Islet precursor cell (in vitro differentiated cells): ENCODE measurements at regions not wholly inside any gene's neighbourhood (a gene's known extent, or its start where the extent isn't known, plus 50 kb on each side); places are given as distances from the start of the nearest gene placed in this dataset.

Experiments used
- DNase-seq: peaks from one replicate; pipeline ENCODE4 v3.0.0-alpha.2; 2018

DNA sequence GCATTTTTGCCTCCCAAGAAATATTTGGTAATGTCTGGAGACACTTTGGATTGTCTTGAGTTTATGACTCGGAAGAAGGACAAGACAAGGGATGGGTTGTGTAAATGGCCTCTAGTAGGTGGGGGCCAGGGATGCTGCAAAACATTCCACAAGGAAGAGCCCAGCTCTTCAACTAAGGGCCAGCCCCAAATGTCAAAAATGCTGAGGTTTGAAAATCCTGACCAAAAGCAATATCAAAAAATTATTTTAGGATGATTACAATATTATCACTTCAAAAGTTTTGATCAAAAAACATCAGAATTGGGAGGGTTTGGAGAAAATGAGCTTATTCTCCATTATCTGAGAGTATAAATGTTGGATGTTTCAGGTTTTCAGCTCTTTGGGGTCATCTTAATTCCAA lies 248.9 kb upstream of the SLC24A2 start:
- DNase-seq: no peak

DNA sequence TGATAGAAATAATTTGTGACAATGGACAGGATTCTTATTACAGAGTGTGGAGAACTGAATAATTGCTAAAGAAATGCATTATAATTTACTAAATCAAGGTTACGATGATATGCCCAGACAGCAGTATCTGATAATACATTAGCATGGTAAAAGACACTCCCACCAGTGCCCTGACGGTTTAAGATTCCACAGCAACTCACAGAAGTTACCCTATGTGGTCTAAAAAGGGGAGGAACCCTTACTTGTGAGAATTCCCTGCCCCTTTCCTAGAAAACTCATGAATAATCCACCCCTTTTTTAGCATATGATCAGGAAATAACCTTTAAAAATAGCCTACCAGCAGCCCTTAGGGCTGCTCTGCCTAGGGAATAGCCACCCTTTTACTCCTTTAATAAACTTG lies 244.7 kb upstream of the SLC24A2 start:
- no peak for DNase-seq

DNA sequence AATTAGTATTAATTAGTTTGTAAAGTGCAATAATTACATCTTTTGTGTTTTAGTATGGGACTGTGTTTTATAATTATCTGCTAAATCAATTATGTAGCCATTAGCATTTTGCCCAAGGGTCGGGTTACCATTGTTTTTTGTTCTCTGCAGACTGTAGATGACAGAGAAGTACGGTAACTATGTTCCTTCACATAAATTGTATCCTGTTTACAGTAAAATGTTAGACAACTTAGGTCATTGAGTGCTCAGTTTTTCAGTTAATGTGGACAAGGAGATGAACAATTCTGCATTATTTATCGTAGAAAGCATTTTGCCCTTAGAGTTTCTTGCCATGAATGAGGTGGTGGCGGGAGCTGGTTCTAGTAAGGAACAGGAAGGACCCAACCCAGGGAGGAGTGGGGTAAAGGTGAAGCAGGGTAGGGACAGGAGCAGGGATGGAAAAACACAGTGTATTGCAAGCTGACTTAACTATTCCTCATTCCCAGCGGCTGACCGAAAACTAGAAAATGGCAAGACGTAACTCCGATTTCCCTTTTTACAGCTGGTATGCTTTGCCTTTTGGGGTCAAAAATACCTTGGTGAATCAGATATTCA lies 243.7 kb upstream of the SLC24A2 start:
- DNase-seq: no peak

DNA sequence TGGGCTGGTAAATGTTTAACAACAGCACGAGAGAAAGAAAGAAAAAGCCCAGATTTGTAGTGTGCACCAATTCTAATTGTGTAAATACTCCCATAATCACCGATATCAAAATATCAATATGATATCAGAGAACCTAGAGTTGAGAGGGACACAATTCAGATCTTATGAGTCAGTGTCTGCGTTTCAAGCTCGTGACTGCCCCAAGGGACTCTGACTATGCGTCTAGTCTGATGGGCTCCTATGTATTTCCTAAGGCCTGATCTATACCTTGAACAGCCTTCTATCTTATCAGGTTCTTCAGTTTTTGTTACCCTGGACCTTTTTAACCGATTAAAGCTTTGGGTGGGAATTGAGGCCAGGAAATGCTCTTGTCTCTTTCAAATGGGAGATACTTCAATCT lies 243.0 kb upstream of the SLC24A2 start:
- DNase-seq: peak; percentile 67

DNA sequence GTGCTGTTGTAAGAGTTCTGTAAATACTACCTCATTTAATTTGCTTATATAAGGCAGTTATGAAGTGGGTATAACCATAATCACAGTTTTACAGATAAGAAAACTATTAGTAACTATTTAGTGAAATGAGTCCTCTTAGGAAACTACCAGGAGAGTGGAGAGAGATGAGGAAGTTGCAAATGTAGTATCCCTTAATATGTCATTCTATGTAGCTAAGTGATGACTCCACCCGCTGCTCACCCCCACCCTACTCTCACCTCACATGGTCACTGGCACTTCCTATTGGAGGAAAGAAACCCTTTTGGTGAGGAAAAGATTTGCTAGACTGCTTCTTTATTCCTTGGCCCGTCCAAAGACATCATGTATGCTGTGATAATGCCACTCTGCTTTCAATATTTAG lies 241.8 kb upstream of the SLC24A2 start:
- DNase-seq: no peak

DNA sequence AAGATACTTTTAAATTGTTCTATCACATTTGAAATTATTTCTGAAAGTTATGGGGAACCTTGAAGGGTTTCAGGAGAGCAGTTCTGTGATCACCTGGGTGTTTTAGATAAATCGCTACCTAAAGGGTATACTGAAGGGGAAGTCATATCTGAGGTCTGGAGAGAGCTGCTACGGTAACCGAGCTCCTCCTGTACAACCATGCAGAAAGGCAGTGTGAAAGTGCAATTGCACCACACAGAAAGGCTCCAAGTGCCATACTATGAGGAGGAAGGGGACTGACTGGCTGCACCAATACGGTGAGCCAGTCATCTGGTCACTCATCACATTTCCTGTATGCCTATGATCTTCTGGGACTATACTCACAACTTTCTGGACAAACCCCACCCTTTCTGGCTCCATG lies 241.4 kb upstream of the SLC24A2 start:
- DNase-seq: no peak

DNA sequence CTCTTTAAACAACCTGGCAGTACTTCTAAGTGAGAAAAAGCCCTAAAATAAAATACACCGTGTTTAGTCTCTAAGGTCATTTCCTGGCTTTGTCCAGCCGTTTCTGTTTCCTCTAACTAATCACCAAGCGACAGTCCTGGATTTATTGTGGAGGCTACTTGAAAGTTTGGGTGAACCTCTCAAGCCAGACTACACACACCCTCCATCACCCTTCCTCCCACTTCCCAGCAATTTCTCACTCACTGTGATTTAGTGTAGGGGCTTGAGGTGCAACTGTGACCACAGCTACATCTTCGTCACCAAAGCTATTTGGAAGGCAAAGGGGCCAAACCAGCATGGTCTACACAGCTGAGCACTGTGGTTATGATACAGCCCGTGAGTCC lies 240.0 kb upstream of the SLC24A2 start:
- no peak for DNase-seq

DNA sequence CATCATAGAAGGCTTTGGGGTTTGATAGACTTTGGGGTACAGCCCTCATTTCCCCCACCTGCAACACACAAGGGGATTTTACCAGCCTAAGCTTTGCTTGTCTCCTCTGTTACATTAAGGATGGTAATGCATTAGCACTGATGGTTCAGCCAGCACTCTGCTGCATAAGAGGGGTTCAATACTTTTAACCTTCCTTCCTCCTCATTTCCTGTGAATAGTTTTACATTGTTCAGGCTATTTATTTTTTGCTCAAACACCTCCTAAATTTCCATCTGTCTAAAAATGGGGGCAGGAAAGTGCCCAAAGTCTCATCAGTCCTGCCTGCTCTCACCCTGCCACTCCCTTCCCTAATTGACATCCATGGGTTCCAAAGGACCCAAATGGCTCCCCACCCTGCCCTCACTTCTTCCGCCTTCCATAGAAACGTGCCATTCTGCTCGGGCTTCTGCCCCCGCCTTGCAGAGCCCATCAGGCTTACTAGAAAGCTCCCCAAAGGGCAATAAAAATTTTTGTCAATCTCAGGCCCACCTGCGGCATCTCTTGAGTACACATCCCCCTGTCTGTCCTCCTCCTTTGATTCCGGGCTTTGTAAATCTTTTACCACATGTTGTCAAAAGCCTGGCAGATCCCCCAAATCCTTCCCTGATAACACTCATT lies 239.5 kb upstream of the SLC24A2 start:
- no peak for DNase-seq

DNA sequence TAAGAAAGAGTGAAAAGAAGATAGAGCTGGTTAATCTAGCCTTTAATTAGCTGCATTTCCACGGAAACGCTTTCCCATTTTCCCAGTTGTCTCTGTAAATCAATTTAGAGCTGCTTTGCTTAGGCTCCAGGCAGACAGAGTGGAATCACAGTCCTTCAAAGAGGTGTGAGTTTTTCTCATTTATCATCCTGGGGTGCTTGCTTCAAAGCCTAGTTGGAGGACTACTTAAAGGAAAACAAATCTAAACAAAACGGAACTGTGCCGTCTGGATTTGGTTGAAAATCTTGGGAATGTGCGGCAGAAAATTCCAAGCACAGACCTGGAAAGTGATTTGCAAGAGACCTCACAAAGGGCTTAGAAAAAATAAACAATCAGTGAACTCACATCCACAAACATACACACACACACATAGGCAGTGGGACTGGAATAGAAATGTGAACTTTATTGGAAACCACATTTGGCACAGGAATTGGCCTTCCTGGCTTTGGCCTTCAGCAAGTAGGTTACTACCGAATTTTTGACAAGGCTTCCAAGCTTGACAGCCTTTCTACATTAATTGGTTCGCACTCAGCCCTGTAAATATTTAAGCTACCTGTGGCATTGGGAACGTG lies 235.2 kb upstream of the SLC24A2 start:
- DNase-seq: peak; percentile 77

DNA sequence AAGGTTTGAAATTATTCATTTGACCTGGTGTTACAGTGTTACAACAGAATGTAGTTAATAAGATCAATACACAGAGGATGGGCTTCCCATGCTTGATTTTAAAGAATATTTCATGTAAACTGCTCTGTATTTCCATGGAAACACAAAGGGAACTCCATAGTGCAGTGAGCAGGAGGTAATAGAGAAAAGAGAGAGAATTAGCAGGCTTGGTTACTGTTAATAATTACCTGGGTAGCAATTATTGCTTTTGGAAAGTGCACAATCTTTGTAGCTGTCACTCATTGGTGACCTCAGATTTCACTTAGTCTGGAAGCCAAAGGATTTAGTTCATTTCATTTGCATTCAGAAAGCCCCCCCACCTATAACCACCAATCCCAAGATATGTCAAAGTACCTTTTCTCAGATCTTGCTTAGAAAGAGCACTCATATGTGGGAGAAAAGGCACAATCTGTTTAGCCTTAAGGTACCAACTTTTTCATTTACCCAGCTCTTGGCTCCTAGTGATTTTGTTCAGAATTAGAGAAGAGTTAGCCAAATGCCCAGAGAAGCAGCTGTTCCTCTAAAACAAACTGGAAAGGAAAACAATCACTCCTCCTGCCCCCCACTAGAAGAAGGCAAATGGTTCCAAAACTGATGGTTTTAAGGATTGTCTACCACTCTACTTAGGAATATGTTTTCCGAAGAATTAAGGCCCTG lies 234.5 kb upstream of the SLC24A2 start:
- DNase-seq: no peak

DNA sequence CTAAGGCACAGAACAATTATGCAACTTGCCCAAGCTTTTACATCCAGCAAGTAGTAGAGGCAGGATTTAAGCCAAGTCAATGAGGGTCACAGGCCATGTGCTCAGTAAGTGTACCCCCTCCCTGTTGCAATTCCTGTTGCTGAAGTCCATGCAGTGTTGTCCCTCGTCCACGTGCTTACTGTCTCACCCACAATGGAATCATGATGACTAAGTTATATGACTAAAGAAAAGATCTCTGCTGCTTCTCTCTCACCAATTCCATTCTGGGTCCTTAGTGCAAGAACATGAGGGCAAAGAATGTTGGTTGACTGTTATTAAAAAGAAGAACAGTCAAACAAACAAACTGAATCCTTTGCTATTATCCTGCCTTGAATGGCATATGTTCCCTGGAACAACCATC lies 233.6 kb upstream of the SLC24A2 start:
- no peak for DNase-seq

DNA sequence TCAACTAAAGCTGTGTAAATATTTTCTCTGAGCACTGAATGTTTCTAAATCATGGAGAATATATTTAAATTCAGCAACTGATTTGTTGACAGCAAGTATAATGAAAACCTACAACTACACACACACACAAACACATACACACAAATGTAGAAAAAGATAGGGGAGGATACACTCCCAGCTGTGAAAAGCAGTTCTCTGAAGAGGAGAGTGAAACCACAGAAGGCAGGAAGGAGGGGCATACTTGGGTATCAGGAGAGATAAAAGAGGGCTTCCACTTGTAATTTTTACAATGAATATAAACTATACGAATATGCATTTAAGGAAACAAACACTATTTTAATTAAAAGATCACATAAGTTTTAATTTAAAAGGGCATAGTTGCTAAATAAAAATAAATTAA lies 227.8 kb upstream of the SLC24A2 start:
- no peak for DNase-seq

DNA sequence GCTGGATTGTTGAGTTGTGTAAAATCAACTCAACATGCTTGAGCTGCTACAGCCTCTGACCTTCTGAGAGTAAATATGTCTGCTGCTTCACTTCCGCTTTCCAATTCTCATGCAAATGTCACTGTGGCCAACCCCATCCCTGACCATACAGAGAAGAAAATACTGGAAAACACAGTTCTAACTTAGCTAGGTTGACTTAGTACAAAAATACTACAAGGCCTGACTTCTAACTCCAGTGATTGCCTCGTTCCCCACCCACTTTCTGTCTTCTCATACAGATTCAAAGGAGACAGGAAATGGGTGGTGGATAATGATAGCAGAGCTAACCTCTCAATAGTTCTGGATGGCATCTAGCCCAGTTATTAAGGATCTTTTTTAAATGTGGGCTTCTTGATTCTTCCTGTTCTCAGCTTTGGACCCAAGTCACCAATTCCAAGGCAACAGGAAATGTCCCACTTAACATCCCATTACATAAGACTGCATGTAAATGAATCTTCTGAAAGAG lies 226.6 kb upstream of the SLC24A2 start:
- no peak for DNase-seq

DNA sequence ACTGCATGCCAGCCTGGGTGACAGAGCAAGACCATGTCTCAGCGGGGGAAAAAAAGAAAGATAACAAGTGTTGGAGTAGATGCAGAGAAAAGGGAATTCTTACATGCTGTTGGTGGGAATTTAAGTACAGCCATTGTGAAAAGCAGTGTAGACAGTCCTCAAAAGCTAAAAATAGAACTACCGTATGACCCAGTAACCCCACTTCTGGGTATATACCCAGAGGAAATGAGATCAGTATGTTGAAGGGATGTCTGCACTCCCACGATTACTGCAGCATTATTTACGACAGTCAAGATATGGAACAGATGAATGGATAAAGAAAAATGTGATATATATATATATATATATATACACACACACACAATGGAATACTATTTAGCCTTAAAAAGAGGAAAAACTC lies 225.3 kb upstream of the SLC24A2 start:
- DNase-seq: no peak

DNA sequence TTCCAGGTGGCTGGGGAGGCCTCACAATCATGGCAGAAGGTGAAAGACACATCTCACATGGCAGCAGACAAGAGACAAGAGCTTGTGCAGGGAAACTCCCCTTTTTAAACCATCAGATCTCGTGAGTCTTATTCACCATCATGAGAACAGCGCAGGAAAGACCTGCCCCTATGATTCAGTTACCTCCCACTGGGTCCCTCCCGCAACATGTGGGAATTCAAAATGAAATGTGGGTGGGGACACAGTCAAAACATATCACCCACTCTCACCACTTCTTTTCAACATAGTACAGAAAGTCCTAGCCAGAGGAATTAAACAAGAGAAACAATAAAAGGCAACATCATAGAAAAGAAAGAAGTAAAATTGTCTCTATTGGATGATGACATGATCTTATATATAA lies 223.4 kb upstream of the SLC24A2 start:
- no peak for DNase-seq

DNA sequence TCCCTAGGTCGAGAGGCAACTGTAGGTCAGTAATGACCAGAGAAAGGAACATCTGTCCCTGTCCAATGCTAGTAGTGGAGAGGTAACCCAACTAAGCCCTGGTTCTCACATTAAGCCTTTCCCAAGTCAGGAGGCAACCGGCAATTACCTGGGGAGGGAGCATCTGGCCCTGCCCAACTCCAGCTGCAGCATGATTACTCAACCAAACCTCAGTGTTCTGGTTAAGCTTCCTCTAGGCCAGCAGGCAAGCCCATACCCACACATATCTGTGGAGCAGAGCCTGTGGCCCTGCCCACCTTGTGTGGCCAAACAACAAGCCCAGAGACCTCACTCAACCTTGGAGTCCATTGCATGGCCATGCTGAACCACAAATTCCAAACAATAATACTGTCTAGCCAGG lies 220.8 kb upstream of the SLC24A2 start:
- no peak for DNase-seq

DNA sequence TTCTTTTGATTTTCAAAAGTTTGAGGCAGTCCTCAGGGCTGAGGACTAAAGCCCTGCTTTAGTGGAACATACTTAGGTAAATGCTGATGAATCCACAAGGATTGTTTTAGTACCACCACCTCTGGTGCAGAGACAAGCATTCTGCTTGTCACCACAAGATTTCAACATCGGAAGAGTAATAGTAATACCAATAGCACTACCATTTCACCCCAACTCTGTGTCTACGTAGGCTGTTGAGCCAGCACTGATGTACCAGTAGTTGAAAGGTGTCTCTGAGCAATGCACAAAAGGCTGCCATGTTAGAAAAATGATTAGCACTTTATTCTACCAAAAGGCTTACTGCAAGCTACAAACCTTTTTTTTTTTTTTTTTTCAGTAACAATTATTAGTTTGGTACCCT lies 213.2 kb upstream of the SLC24A2 start:
- no peak for DNase-seq

DNA sequence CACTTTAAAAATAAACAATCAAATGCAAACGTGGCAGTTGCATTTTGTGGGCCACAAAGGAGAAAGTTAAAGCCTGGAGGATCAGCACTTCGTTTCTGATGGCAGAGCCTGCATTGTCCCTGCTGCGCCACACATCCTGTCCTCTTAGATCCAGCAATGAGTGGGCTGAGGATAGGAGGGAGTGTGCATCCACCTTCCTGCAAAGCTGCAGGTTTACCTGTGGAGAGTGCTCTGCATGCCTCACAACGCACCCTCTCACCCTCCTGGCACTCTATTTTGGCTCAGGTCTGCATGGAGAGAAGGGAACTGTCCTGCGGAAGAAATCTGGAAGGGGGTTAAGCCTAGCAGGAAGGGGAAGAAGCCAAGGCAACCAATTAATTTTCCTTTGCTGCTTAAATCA lies 212.2 kb upstream of the SLC24A2 start:
- no peak for DNase-seq

DNA sequence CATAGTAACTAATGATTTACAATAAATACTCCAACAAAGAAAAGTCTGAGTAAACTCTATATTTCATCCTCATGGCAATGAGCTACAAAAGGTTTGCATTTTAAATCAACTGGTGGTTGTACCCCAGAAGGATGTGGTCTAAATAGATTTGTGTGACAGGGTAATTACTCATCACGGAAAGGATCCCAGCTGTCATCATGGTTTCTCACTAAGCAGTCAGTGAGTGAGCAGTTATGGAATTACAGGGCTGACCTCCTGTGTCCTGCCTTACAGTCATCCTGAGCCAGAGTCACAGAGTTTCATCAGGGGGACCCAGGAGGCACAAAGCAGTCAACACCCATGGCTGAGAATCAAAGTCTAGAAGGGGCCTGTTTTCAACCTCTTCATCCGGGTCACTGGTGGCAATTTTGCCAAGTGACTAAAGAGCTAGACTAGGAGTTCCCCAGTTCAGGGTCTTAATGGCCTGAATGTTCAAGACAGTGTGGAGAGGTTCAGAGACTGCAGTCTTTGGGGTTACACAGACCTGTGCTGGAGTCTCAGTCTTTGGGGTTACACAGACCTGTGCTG lies 210.7 kb upstream of the SLC24A2 start:
- DNase-seq: no peak

DNA sequence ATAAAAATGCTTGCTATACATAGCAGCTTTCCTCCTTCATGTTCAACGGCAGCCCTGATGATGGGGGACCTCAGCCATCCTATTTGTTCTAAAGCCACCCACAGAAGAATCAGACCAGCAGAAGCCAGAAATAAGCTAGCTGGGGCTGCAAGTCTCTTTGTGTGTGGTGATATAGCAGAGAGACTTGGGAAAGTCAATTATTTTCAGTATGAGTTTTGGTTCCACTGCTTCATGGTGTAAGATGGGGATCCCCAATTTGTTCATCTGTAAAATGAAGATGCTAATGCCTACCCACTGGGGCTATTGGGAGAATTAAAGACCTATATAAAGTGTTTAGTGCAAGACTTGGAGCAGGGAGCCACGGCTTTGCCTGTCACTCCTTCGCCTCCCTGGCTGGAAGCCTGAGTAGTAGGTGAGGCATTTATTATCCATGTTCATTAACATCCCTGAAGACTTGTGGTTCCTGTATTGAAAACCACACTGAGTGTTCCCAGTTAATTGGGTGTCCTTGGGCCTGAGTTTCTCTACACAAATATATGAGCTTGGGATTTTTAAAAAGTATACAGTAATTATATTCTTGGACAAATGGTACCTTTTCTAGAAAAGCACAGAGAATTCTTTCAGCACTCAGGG lies 210.1 kb upstream of the SLC24A2 start:
- no peak for DNase-seq

DNA sequence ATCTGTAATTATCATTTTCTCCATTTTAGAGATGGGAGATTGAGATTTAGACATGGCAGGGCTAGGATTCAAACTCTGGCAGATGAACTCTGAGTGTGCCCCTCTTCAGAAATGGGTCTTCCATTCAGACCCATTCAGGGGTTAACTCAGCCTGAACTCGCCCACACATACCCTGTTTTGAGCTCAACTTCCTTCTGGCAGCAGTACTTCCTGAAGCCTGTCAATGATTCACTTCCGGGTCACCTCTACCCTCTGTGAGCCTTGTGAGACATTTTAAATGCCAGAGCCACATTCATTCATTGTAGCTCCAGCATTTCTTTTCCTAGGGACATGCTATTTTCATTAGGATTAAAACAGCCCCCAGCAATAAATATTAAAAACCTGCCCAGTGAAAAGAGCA lies 209.3 kb upstream of the SLC24A2 start:
- no peak for DNase-seq

DNA sequence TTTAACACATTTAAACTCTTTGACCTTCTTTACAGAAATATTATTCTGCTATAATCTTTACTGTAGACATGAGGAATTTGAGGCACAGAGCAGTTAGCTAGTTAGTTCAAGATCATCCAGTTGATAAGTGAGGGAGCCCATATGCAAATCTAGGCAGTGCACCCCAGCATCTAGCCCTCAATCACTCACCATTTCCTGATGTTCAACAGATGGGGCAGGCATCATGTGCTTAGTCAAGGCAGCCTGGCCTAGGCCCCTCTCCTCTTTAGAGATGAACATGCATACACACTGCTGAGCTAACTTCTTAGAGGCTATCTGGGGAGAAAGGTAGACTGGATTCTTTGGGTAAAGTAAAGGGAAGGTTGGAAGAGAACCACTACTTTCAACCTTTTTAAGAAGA lies 206.8 kb upstream of the SLC24A2 start:
- no peak for DNase-seq

DNA sequence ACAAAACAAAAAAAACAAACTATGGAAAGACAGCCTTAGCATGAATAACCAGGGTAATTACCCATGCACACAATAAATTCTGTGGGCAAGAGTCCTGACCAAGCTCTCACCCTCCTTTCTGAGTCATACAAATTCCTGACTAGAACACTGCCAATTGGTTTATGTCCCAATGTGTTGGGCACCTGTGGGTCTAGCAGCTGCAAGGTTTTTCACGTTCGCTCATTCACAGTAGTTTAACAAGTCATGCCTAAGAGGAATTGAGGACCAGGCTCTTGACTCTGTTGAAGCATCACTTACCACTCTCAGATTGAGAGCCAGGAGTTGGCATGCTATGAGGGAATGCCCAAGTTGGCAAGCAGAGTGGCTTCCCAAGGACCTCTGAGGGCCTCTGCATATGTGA lies 205.5 kb upstream of the SLC24A2 start:
- DNase-seq: no peak
